ENCODE measurements at regions not wholly inside any gene's neighbourhood (a gene's known extent, or its start where the extent isn't known, plus 50 kb on each side); places are given as distances from the start of the nearest gene placed in this dataset.

GRCh38 chr16:63882576-63882975 lies 1239.3 kb downstream of the CDH11 start:
- DNase-seq (ENCODE audit: low read depth, low spot score), result no peak
- no peaks in the 10 kb centered on the region for H3K79me2 ChIP-seq (ENCODE audit: control insufficient read depth, insufficient read depth, low read length)
- no peak overlapping the region for H3K9ac ChIP-seq (ENCODE audit: control insufficient read depth, insufficient read depth, low read length)
- no peak overlapping the region for H3K4me3 ChIP-seq
- H4K20me1 ChIP-seq (ENCODE audit: control insufficient read depth, insufficient read depth), result no peaks in the 10 kb centered on the region
- H3K9me3 ChIP-seq (replicated peaks; ENCODE audit: control insufficient read depth, insufficient read depth, low read length), result no peaks in the 10 kb centered on the region
- no peak for ATAC-seq
- TF ChIP-seq NFXL1 (IDR thresholded peaks at IDR 0.05; ENCODE audit: borderline replicate concordance), result no peak
- TF ChIP-seq ZNF24 (IDR thresholded peaks at IDR 0.05), result no peak
- no peak for TF ChIP-seq FOS (IDR thresholded peaks at IDR 0.05; ENCODE audit: borderline replicate concordance, extremely low read depth, insufficient read length)
- no peak for TF ChIP-seq FOXK2 (IDR thresholded peaks at IDR 0.05)
- no peak for TF ChIP-seq RUNX3 (IDR thresholded peaks at IDR 0.05; ENCODE audit: low read length)
- TF ChIP-seq, protein P1, sequence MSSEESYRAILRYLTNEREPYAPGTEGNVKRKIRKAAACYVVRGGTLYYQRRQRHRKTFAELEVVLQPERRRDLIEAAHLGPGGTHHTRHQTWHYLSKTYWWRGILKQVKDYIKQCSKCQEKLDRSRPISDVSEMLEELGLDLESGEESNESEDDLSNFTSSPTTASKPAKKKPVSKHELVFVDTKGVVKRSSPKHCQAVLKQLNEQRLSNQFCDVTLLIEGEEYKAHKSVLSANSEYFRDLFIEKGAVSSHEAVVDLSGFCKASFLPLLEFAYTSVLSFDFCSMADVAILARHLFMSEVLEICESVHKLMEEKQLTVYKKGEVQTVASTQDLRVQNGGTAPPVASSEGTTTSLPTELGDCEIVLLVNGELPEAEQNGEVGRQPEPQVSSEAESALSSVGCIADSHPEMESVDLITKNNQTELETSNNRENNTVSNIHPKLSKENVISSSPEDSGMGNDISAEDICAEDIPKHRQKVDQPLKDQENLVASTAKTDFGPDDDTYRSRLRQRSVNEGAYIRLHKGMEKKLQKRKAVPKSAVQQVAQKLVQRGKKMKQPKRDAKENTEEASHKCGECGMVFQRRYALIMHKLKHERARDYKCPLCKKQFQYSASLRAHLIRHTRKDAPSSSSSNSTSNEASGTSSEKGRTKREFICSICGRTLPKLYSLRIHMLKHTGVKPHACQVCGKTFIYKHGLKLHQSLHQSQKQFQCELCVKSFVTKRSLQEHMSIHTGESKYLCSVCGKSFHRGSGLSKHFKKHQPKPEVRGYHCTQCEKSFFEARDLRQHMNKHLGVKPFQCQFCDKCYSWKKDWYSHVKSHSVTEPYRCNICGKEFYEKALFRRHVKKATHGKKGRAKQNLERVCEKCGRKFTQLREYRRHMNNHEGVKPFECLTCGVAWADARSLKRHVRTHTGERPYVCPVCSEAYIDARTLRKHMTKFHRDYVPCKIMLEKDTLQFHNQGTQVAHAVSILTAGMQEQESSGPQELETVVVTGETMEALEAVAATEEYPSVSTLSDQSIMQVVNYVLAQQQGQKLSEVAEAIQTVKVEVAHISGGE (CRISPR knock-in tag; IDR thresholded peaks at IDR 0.05), result no peak
- no peak for TF ChIP-seq CBFB (IDR thresholded peaks at IDR 0.05; ENCODE audit: low read depth)
- TF ChIP-seq ZBED1 (IDR thresholded peaks at IDR 0.05; ENCODE audit: borderline replicate concordance), result no peak
- TF ChIP-seq YY1 (IDR thresholded peaks at IDR 0.05; ENCODE audit: low read depth, low read length), result no peak
- TF ChIP-seq PBX3 (IDR thresholded peaks at IDR 0.05; ENCODE audit: insufficient replicate concordance, low read depth, low read length), result no peak
- ChIA-PET RAD21 (ENCODE audit: unreplicated experiment) (no interaction called here), SMC1A (ENCODE audit: uncharacterized antibody, unreplicated experiment) (no interaction called here), CTCF (no interaction called here), POLR2A (no interaction called here)
- no peak overlapping the region for H3K4me2 ChIP-seq (ENCODE audit: control insufficient read depth, insufficient read depth)
- in situ Hi-C loops (cut with MboI), result no loop called here
- no peak for FAIRE-seq
- BruUV-seq (replicated peaks), result no TSS peak
- no peak overlapping the region for H2AFZ ChIP-seq (ENCODE audit: control insufficient read depth, low read depth, low read length)
- no peaks in the 10 kb centered on the region for H3K4me1 ChIP-seq (ENCODE audit: control insufficient read depth, insufficient read depth, low read length)
- no peaks in the 10 kb centered on the region for H3K27me3 ChIP-seq (replicated peaks in 1 of 2; ENCODE audit: control insufficient read depth in 2 of 2, insufficient read depth in 2 of 2, low read length in 1 of 2)
- no peak overlapping the region for H3K27ac ChIP-seq (ENCODE audit: control insufficient read depth, insufficient read depth)
- intact Hi-C loops (cut with micrococcal nuclease; ENCODE audit: unreplicated experiment), result no loop called here
- H3K36me3 ChIP-seq (ENCODE audit: control insufficient read depth in 2 of 2, insufficient read depth in 2 of 2, low read length in 1 of 2), result no peaks in the 10 kb centered on the region
